Activated B cell treated with CpG ODN at 0.5 μM for 24 hours (primary cell): ENCODE measurements at regions not wholly inside any gene's neighbourhood (a gene's known extent, or its start where the extent isn't known, plus 50 kb on each side); places are given as distances from the start of the nearest gene placed in this dataset.

Experiments used
- ATAC-seq: fragments of 200-7000 bp; cut with Tn5 transposase; one replicate; pipeline ENCODE4 v1.10.0; 2021; ENCODE audit warnings: low read depth, mild to moderate bottlenecking, moderate library complexity
- CTCF ChIA-PET: fragments of 350-600 bp; sonication (Branson Sonifier 250); formaldehyde crosslinking; loops from one replicate; lab custom pipeline; 2021; ENCODE audit warnings: antibody characterized with exemption; lab: Charles Lee
- POLR2A ChIA-PET: fragments of 350-600 bp; sonication (Branson Sonifier 250); formaldehyde crosslinking; loops from one replicate; lab custom pipeline; 2021; ENCODE audit warnings: antibody characterized with exemption; lab: Charles Lee
- DNase-seq: peaks from one replicate; pipeline ENCODE4 v3.0.0; 2022
- H3K27ac Mint-ChIP-seq: one replicate; pipeline ENCODE4 v1.8.0; 2020; ENCODE audit warnings: mixed read lengths
- H3K27me3 Mint-ChIP-seq: one replicate; pipeline ENCODE4 v1.8.0; 2021; ENCODE audit warnings: mixed read lengths
- H3K36me3 Mint-ChIP-seq: one replicate; pipeline ENCODE4 v1.8.0; 2021; ENCODE audit warnings: low read depth, mixed read lengths
- H3K4me1 Mint-ChIP-seq: one replicate; pipeline ENCODE4 v1.8.0; 2021; ENCODE audit warnings: mixed read lengths
- H3K4me3 Mint-ChIP-seq: one replicate; pipeline ENCODE4 v1.8.0; 2020; ENCODE audit warnings: mild to moderate bottlenecking, mixed read lengths
- H3K9me3 Mint-ChIP-seq: one replicate; pipeline ENCODE4 v1.8.0; 2020; ENCODE audit warnings: mixed read lengths
- CTCF ChIP-seq: fragments of 200-600 bp; IDR thresholded peaks from one replicate; pipeline ENCODE4 v1.8.0; 2022; ENCODE audit warnings: antibody characterized with exemption, mild to moderate bottlenecking
- intact Hi-C: fragments of 100-400 bp; cut with micrococcal nuclease; formaldehyde crosslinking; loops from one replicate; pipeline ENCODE4 v1.15.1; 2024

DNA sequence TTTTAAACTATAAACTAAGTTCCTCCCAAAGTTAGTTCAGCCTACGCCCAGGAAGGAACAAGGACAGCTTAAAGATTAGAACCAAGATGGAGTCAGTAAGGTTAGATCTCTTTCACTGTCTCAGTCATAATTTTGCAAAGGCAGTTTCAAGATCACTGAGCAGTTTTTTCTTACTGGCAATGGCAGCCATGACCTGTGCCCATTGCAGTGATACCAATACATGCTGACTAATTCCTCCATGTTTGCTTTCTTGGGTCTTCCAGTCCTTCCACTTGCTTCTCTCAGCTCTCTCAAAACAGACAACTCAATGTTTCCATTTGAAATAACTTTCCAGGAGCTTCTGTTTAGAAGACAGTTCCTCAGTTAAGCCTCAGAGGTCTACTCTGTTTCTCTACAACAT, 79.5 kb downstream of the PCDH18 start:
- H3K27me3 Mint-ChIP-seq = no peaks in the 10 kb centered on the region
- H3K9me3 Mint-ChIP-seq = peaks cover 3% of the 10 kb centered on the region
- ChIA-PET CTCF (no interaction called here), POLR2A (no interaction called here)
- DNase-seq (no peak), ATAC-seq (no peak)
- no peak overlapping the region for H3K4me3 Mint-ChIP-seq
- no peak for TF ChIP-seq CTCF
- H3K27ac Mint-ChIP-seq = no peak overlapping the region
- intact Hi-C loops = no loop called here
- no peaks in the 10 kb centered on the region for H3K36me3 Mint-ChIP-seq
- H3K4me1 Mint-ChIP-seq = no peaks in the 10 kb centered on the region

GRCh38 chr4:137451172-137451825, 81.0 kb downstream of the PCDH18 start:
- ChIA-PET POLR2A (no interaction called here), CTCF (no interaction called here)
- Mint-ChIP-seq H3K27ac (no peak overlapping the region), H3K36me3 (no peaks in the 10 kb centered on the region), H3K4me1 (no peaks in the 10 kb centered on the region), H3K9me3 (peaks cover 3% of the 10 kb centered on the region), H3K27me3 (no peaks in the 10 kb centered on the region), H3K4me3 (no peak overlapping the region)
- no peak for DNase-seq
- no peak for TF ChIP-seq CTCF
- intact Hi-C loops = no loop called here
- no peak for ATAC-seq

DNA sequence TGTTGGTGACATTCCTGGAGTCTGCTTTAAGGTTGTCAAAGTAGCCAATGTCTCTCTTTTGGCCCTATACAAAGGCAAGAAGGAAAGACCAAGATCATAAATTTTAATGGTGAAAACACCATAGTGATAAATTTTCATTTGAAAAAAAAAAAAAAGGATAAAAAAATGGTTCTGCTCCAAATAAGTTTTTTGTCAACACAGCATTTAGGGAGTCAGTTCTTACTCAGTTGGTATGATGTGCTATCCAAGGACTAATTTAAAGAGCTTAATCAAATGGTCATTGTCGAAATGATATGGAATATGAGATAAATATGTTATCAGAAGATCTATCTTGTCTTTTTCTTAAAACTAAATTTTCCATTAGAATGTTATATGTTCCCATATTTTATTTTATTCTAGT, 83.9 kb downstream of the PCDH18 start:
- intact Hi-C loops = no loop called here
- H3K27ac Mint-ChIP-seq = no peak overlapping the region
- no peaks in the 10 kb centered on the region for H3K36me3 Mint-ChIP-seq
- no peak for ATAC-seq
- POLR2A ChIA-PET = no interaction called here
- peaks cover 6% of the 10 kb centered on the region for H3K9me3 Mint-ChIP-seq
- H3K4me1 Mint-ChIP-seq = no peaks in the 10 kb centered on the region
- TF ChIP-seq CTCF = no peak
- no peaks in the 10 kb centered on the region for H3K27me3 Mint-ChIP-seq
- no peak for DNase-seq
- CTCF ChIA-PET = no interaction called here
- no peak overlapping the region for H3K4me3 Mint-ChIP-seq

- DNase-seq (no peak), ATAC-seq (no peak)
- peaks cover 3% of the 10 kb centered on the region for H3K9me3 Mint-ChIP-seq
- POLR2A ChIA-PET = no interaction called here
- no peaks in the 10 kb centered on the region for H3K36me3 Mint-ChIP-seq
- no peaks in the 10 kb centered on the region for H3K4me1 Mint-ChIP-seq
- CTCF ChIA-PET = no interaction called here
- intact Hi-C loops = no loop called here
- no peak overlapping the region for H3K4me3 Mint-ChIP-seq
- TF ChIP-seq CTCF = no peak
- no peaks in the 10 kb centered on the region for H3K27me3 Mint-ChIP-seq
- H3K27ac Mint-ChIP-seq = no peak overlapping the region
Measured at GRCh38 chr4:137446071-137446470, 86.2 kb downstream of the PCDH18 start.

GRCh38 chr4:137443031-137443800, 89.1 kb downstream of the PCDH18 start:
- intact Hi-C loops = no loop called here
- H3K27ac Mint-ChIP-seq = no peak overlapping the region
- no peaks in the 10 kb centered on the region for H3K4me1 Mint-ChIP-seq
- no peak for DNase-seq
- no peak for TF ChIP-seq CTCF
- CTCF ChIA-PET = no interaction called here
- H3K27me3 Mint-ChIP-seq = no peaks in the 10 kb centered on the region
- no peak overlapping the region for H3K4me3 Mint-ChIP-seq
- H3K36me3 Mint-ChIP-seq = no peaks in the 10 kb centered on the region
- POLR2A ChIA-PET = no interaction called here
- peaks cover 3% of the 10 kb centered on the region for H3K9me3 Mint-ChIP-seq
- ATAC-seq = no peak
